H9 (cell line): ENCODE measurements at regions not wholly inside any gene's neighbourhood (a gene's known extent, or its start where the extent isn't known, plus 50 kb on each side); places are given as distances from the start of the nearest gene placed in this dataset.

Experiments
- DNase-seq: peaks from one replicate; pipeline ENCODE4 v3.0.0-alpha.2; 2017
- H2AFZ ChIP-seq: one replicate; pipeline ENCODE4 v1.6.1; 2013; ENCODE audit warnings: mild to moderate bottlenecking, low read length, control low read depth, moderate library complexity
- H2AK5ac ChIP-seq: 2 replicates; pipeline ENCODE4 v1.6.1; 2013; ENCODE audit warnings: low read length, control low read depth, mixed read lengths; ENCODE audit not compliant: insufficient read length
- H2BK120ac ChIP-seq: one replicate; pipeline ENCODE4 v1.6.1; 2013; ENCODE audit warnings: low read depth, mild to moderate bottlenecking, low read length, control low read depth, inconsistent platforms; ENCODE audit not compliant: poor library complexity, severe bottlenecking
- H2BK12ac ChIP-seq: 2 replicates; pipeline ENCODE4 v1.6.1; 2013; ENCODE audit warnings: low read length, control low read depth, mixed read lengths, low read depth; ENCODE audit not compliant: insufficient read length
- H2BK15ac ChIP-seq: 2 replicates; pipeline ENCODE4 v1.6.1; 2013; ENCODE audit warnings: low read depth, low read length, control low read depth
- H2BK20ac ChIP-seq: one replicate; pipeline ENCODE4 v1.6.1; 2013; ENCODE audit warnings: low read depth, mild to moderate bottlenecking, low read length, control low read depth, inconsistent platforms; ENCODE audit not compliant: poor library complexity, severe bottlenecking
- H2BK5ac ChIP-seq: 2 replicates; pipeline ENCODE4 v1.6.1; 2013; ENCODE audit warnings: low read length, control low read depth, mixed read lengths; ENCODE audit not compliant: insufficient read length
- H3K14ac ChIP-seq: 2 replicates; pipeline ENCODE4 v1.6.1; 2013; ENCODE audit warnings: low read length, control low read depth; ENCODE audit not compliant: insufficient read depth
- H3K18ac ChIP-seq: 2 replicates; pipeline ENCODE4 v1.6.1; 2013; ENCODE audit warnings: low read depth, mild to moderate bottlenecking, mixed read lengths, low read length, control low read depth; ENCODE audit not compliant: insufficient read length
- H3K23ac ChIP-seq: 2 replicates; pipeline ENCODE4 v1.6.1; 2013; ENCODE audit warnings: low read length, control low read depth, mixed read lengths, low read depth; ENCODE audit not compliant: insufficient read length
- H3K23me2 ChIP-seq: 2 replicates; pipeline ENCODE4 v1.6.1; 2013; ENCODE audit warnings: low read depth, mild to moderate bottlenecking, mixed read lengths, low read length, control low read depth; ENCODE audit not compliant: insufficient read length, poor library complexity, severe bottlenecking
- H3K27ac ChIP-seq: 2 replicates; pipeline ENCODE4 v1.5.1; 2013; ENCODE audit warnings: low read length, control low read depth, mixed read lengths, low read depth; ENCODE audit not compliant: insufficient read length
- H3K27me3 ChIP-seq: 2 replicates; pipeline ENCODE4 v1.6.1; 2013; ENCODE audit warnings: low read length, control low read depth, inconsistent platforms; ENCODE audit not compliant: insufficient read depth
- H3K4ac ChIP-seq: 2 replicates; pipeline ENCODE4 v1.6.1; 2013; ENCODE audit warnings: low read depth, mild to moderate bottlenecking, control low read depth, inconsistent platforms, low read length, moderate library complexity
- H3K4me1 ChIP-seq: 2 replicates; pipeline ENCODE4 v1.6.1; 2013; ENCODE audit warnings: low read length, control low read depth, inconsistent platforms; ENCODE audit not compliant: insufficient read depth
- H3K4me2 ChIP-seq: 2 replicates; pipeline ENCODE4 v1.6.1; 2013; ENCODE audit warnings: low read length, control low read depth, mixed read lengths; ENCODE audit not compliant: insufficient read length, insufficient read depth
- H3K56ac ChIP-seq: 2 replicates; pipeline ENCODE4 v1.6.1; 2013; ENCODE audit warnings: low read depth, mild to moderate bottlenecking, mixed read lengths, low read length, control low read depth; ENCODE audit not compliant: insufficient read length
- H3K79me1 ChIP-seq: 2 replicates; pipeline ENCODE4 v1.6.1; 2013; ENCODE audit warnings: low read depth, mild to moderate bottlenecking, moderate library complexity, low read length, control low read depth, inconsistent platforms; ENCODE audit not compliant: insufficient read depth, poor library complexity, severe bottlenecking
- H3K79me2 ChIP-seq: 2 replicates; pipeline ENCODE4 v1.6.1; 2013; ENCODE audit warnings: low read length, control low read depth, inconsistent platforms; ENCODE audit not compliant: insufficient read depth
- H3K9ac ChIP-seq: 2 replicates; pipeline ENCODE4 v1.6.1; 2013; ENCODE audit warnings: low read length, control low read depth, mixed read lengths; ENCODE audit not compliant: insufficient read length; ENCODE audit errors: extremely low read depth
- H3K9me3 ChIP-seq: one replicate; pipeline ENCODE4 v1.6.1; 2013; ENCODE audit warnings: low read depth, low read length, inconsistent platforms; ENCODE audit not compliant: control insufficient read depth
- H3T11ph ChIP-seq: one replicate; pipeline ENCODE4 v1.6.1; 2013; ENCODE audit warnings: mild to moderate bottlenecking, low read length, control low read depth, inconsistent platforms
- H4K20me1 ChIP-seq: one replicate; pipeline ENCODE4 v1.6.1; 2013; ENCODE audit not compliant: control insufficient read depth, insufficient read length, insufficient read depth
- H4K5ac ChIP-seq: 2 replicates; pipeline ENCODE4 v1.6.1; 2013; ENCODE audit warnings: low read depth, mild to moderate bottlenecking, mixed read lengths, low read length, control low read depth; ENCODE audit not compliant: insufficient read length
- H4K8ac ChIP-seq: replicated peaks from 2 replicates; pipeline ENCODE4 v1.6.1; 2013; ENCODE audit warnings: low read length, control low read depth, mixed read lengths, low read depth; ENCODE audit not compliant: insufficient read length
- H4K91ac ChIP-seq: 2 replicates; pipeline ENCODE4 v1.6.1; 2013; ENCODE audit warnings: low read depth, mild to moderate bottlenecking, moderate library complexity, mixed read lengths, low read length, control low read depth; ENCODE audit not compliant: insufficient read length
- H3K27ac Mint-ChIP-seq, 3 experiments: 2 replicates in 2 of 3; 3 replicates in 1 of 3; pipeline ENCODE4 v1.8.0; 2020 to 2021; ENCODE audit warnings: mixed read lengths in 3 of 3, mild to moderate bottlenecking in 1 of 3, moderate library complexity in 1 of 3
- H3K27me3 Mint-ChIP-seq: 2 replicates; pipeline ENCODE4 v1.8.0; 2021; ENCODE audit warnings: low read depth, mild to moderate bottlenecking, moderate library complexity, mixed read lengths
- H3K36me3 Mint-ChIP-seq, 3 experiments: 2 replicates in 2 of 3; 3 replicates in 1 of 3; pipeline ENCODE4 v1.8.0; 2020 to 2021; ENCODE audit warnings: low read depth in 3 of 3, mixed read lengths in 3 of 3; ENCODE audit not compliant: insufficient read depth in 1 of 3
- H3K4me1 Mint-ChIP-seq, 2 experiments: 2 replicates each; pipeline ENCODE4 v1.8.0; 2020; ENCODE audit warnings: mixed read lengths in 2 of 2
- H3K4me3 Mint-ChIP-seq, 2 experiments: 2 replicates in 1 of 2; 3 replicates in 1 of 2; pipeline ENCODE4 v1.8.0; 2020 to 2021; ENCODE audit warnings: mild to moderate bottlenecking in 2 of 2, mixed read lengths in 2 of 2, moderate library complexity in 1 of 2
- H3K9me3 Mint-ChIP-seq, 2 experiments: 2 replicates in 1 of 2; 3 replicates in 1 of 2; pipeline ENCODE4 v1.8.0; 2020; ENCODE audit warnings: mild to moderate bottlenecking in 2 of 2, mixed read lengths in 2 of 2, moderate library complexity in 1 of 2
- CTCF ChIP-seq: fragments of 200-600 bp; sonication (generic); conservative IDR thresholded peaks from 3 replicates; pipeline ENCODE4 v1.8.0; 2021; ENCODE audit warnings: antibody characterized with exemption, mild to moderate bottlenecking
- WGBS: extraction: QIAGEN DNeasy Blood & Tissue Kit; methylation state at CpG from one replicate; pipeline ENCODE4 v1.1.7; 2013; ENCODE audit warnings: missing lambda C conversion rate, low lambda C conversion rate, mixed read lengths; ENCODE audit not compliant: insufficient read length; ENCODE audit errors: extremely low coverage; 5-methylcytosine and 5-hydroxymethylcytosine counted together

DNA sequence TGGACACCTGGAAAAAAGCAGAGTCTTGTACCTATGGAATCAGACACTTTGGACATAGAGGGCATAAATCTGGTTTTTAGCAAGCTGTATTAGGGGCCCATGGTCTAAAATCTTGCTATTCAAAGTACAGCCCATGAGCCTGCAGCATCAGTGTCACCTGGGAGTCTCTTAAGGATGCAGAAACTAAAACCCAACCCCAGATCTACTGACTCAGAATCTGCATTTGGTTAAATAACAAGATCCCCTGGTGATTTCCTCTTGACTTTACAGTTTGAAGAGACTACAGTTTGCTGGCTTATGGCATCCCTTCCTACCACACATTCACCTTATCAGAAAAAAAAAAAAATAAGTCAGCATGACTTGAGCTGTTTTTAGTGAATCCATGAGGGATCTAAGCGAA lies 74.9 kb upstream of the NR2F2 start:
- Histone ChIP-seq H3T11ph (no peak overlapping the region), H2BK15ac (no peak overlapping the region), H3K9me3 (no peaks in the 10 kb centered on the region), H3K9ac (no peak overlapping the region), H2BK5ac (no peak overlapping the region), H3K23me2 (no peaks in the 10 kb centered on the region), H3K23ac (no peak overlapping the region), H2AK5ac (no peak overlapping the region), H3K27me3 (no peaks in the 10 kb centered on the region), H2AFZ (no peak overlapping the region), H3K27ac (no peak overlapping the region), H4K20me1 (no peaks in the 10 kb centered on the region), H3K4ac (no peak overlapping the region), H3K4me1 (peaks cover 3% of the 10 kb centered on the region; the same call in 1 of the 2 replicates), H4K8ac (no peak overlapping the region), H2BK12ac (no peak overlapping the region), H2BK20ac (no peak overlapping the region), H4K5ac (no peak overlapping the region), H3K56ac (no peak overlapping the region), H3K18ac (no peak overlapping the region), H3K4me2 (no peak overlapping the region), H3K79me1 (no peaks in the 10 kb centered on the region), H4K91ac (no peak overlapping the region), H3K79me2 (no peaks in the 10 kb centered on the region), H3K14ac (no peak overlapping the region), H2BK120ac (no peak overlapping the region)
- H3K27ac Mint-ChIP-seq, result no peak overlapping the region
- H3K36me3 Mint-ChIP-seq, result no peaks in the 10 kb centered on the region
- H3K9me3 Mint-ChIP-seq, result no peaks in the 10 kb centered on the region
- no peaks in the 10 kb centered on the region; the same call in 1 of the 2 replicates for H3K27me3 Mint-ChIP-seq
- WGBS, result no CpG with 5 or more reads among the region's 1 CpG
- TF ChIP-seq CTCF, result no peak
- peaks cover 25 to 27% of the 10 kb centered on the region in 2 experiments for H3K4me1 Mint-ChIP-seq
- DNase-seq, result no peak
- H3K4me3 Mint-ChIP-seq, result no peak overlapping the region
